Caco-2 (cell line): ENCODE measurements at regions not wholly inside any gene's neighbourhood (a gene's known extent, or its start where the extent isn't known, plus 50 kb on each side); places are given as distances from the start of the nearest gene placed in this dataset.

Experiments
- BruUV-seq: library from RNA; stranded (reverse); fragments of 400-500 nt; replicated peaks from 2 replicates; lab custom pipeline; 2021; lab: Mats Ljungman, UMichigan
- CTCF ChIA-PET: fragments of 300-600 bp; sonication (Branson Sonifier 250); formaldehyde crosslinking; loops from one replicate; lab custom pipeline; 2022; ENCODE audit warnings: antibody characterized with exemption; lab: Charles Lee
- POLR2A ChIA-PET: fragments of 300-600 bp; sonication (Branson Sonifier 250); formaldehyde crosslinking; loops from one replicate; lab custom pipeline; 2022; ENCODE audit warnings: antibody characterized with exemption; lab: Charles Lee
- DNase-seq, 2 experiments: peaks; one replicate each; pipeline versions ENCODE4 v3.0.0 to v3.0.0-alpha.2; 2020 to 2022
- H3K27me3 ChIP-seq: replicated peaks from 2 replicates; pipeline ENCODE4 v1.6.0; 2011; ENCODE audit warnings: low read length; ENCODE audit not compliant: control insufficient read depth, insufficient read depth
- H3K36me3 ChIP-seq: 2 replicates; pipeline ENCODE4 v1.5.1; 2011; ENCODE audit warnings: low read length; ENCODE audit not compliant: control insufficient read depth, insufficient read depth
- H3K4me1 ChIP-seq: fragments of 250-450 bp; sonication (Bioruptor Pico); 2 replicates; pipeline ENCODE4 v1.5.1; 2020; ENCODE audit warnings: mild to moderate bottlenecking
- H3K4me3 ChIP-seq: 2 replicates; pipeline ENCODE4 v1.5.1; 2011; ENCODE audit warnings: low read depth, mild to moderate bottlenecking, control low read depth, low read length
- H3K9me3 ChIP-seq: fragments of 250-450 bp; sonication (Bioruptor Pico); 2 replicates; pipeline ENCODE4 v1.5.1; 2020; ENCODE audit warnings: mild to moderate bottlenecking, moderate library complexity
- H3K27ac Mint-ChIP-seq: one replicate; pipeline ENCODE4 v1.8.0; 2022; ENCODE audit warnings: mixed read lengths; ENCODE audit not compliant: unreplicated experiment
- H3K27me3 Mint-ChIP-seq: one replicate; pipeline ENCODE4 v1.8.0; 2022; ENCODE audit warnings: mixed read lengths; ENCODE audit not compliant: insufficient read depth, unreplicated experiment
- H3K36me3 Mint-ChIP-seq: one replicate; pipeline ENCODE4 v1.8.0; 2022; ENCODE audit warnings: mild to moderate bottlenecking, mixed read lengths; ENCODE audit not compliant: insufficient read depth, unreplicated experiment
- H3K4me1 Mint-ChIP-seq: one replicate; pipeline ENCODE4 v1.8.0; 2022; ENCODE audit warnings: low read depth, mixed read lengths; ENCODE audit not compliant: unreplicated experiment
- H3K4me3 Mint-ChIP-seq: one replicate; pipeline ENCODE4 v1.8.0; 2022; ENCODE audit warnings: mild to moderate bottlenecking, moderate library complexity, mixed read lengths; ENCODE audit not compliant: unreplicated experiment
- H3K9me3 Mint-ChIP-seq: one replicate; pipeline ENCODE4 v1.8.0; 2022; ENCODE audit warnings: mixed read lengths; ENCODE audit not compliant: unreplicated experiment
- CTCF ChIP-seq, 2 experiments: fragments of 200-600 bp in 1 of 2; IDR thresholded peaks; 1 replicate in 1 of 2; 2 replicates in 1 of 2; pipeline versions ENCODE4 v1.5.1 to v1.8.0; 2011 to 2022; ENCODE audit warnings: antibody characterized with exemption in 1 of 2, control low read depth in 1 of 2, inconsistent platforms in 1 of 2, low read depth in 1 of 2, low read length in 1 of 2, mild to moderate bottlenecking in 1 of 2, moderate library complexity in 1 of 2; ENCODE audit not compliant: insufficient read depth in 1 of 2, severe bottlenecking in 1 of 2, unreplicated experiment in 1 of 2
- intact Hi-C: fragments of 100-400 bp; cut with micrococcal nuclease; formaldehyde crosslinking; loops from one replicate; pipeline ENCODE4 v1.10.0; 2022; ENCODE audit not compliant: unreplicated experiment

- Mint-ChIP-seq H3K36me3 (no peaks in the 10 kb centered on the region), H3K27ac (no peak overlapping the region), H3K4me3 (no peak overlapping the region), H3K9me3 (peaks cover 8% of the 10 kb centered on the region), H3K27me3 (peaks cover 13% of the 10 kb centered on the region), H3K4me1 (no peaks in the 10 kb centered on the region)
- Histone ChIP-seq H3K4me1 (no peaks in the 10 kb centered on the region), H3K27me3 (no peaks in the 10 kb centered on the region), H3K36me3 (no peaks in the 10 kb centered on the region), H3K9me3 (no peaks in the 10 kb centered on the region), H3K4me3 (no peak overlapping the region)
- TF ChIP-seq CTCF (IDR thresholded peaks at IDR 0.05; ENCODE audit: insufficient read depth in 1 of 2, low read depth in 1 of 2, low read length in 1 of 2, severe bottlenecking in 1 of 2, unreplicated experiment in 1 of 2): no peak
- CTCF ChIA-PET: interaction anchor here (0.6 kb wide), 1 partner anchor 287 kb away, joined by 3 read pairs; no protein-coding TSS in a partner anchor
- no TSS peak for BruUV-seq
- no peak for DNase-seq
- POLR2A ChIA-PET: no interaction called here
- intact Hi-C loops: no loop called here
Observed at GRCh38 chr2:65826567-65826966, 394.2 kb upstream of the SPRED2 start.

- no peak overlapping the region for H3K4me3 ChIP-seq
- CTCF ChIA-PET: no interaction called here
- H3K36me3 ChIP-seq: no peaks in the 10 kb centered on the region
- Mint-ChIP-seq H3K9me3 (peaks cover 8% of the 10 kb centered on the region), H3K27me3 (peaks cover 9% of the 10 kb centered on the region), H3K4me1 (no peaks in the 10 kb centered on the region), H3K27ac (no peak overlapping the region), H3K4me3 (no peak overlapping the region), H3K36me3 (no peaks in the 10 kb centered on the region)
- intact Hi-C loops: no loop called here
- H3K27me3 ChIP-seq: no peaks in the 10 kb centered on the region
- no peaks in the 10 kb centered on the region for H3K4me1 ChIP-seq
- TF ChIP-seq CTCF (IDR thresholded peaks at IDR 0.05; ENCODE audit: insufficient read depth in 1 of 2, low read depth in 1 of 2, low read length in 1 of 2, severe bottlenecking in 1 of 2, unreplicated experiment in 1 of 2): no peak
- H3K9me3 ChIP-seq: no peaks in the 10 kb centered on the region
- no peak for DNase-seq
- POLR2A ChIA-PET: no interaction called here
- BruUV-seq: no TSS peak
Observed at GRCh38 chr2:65823511-65823910, 391.1 kb upstream of the SPRED2 start.

GRCh38 chr2:65820454-65820853 lies 388.1 kb upstream of the SPRED2 start:
- no TSS peak for BruUV-seq
- Mint-ChIP-seq H3K27me3 (peaks cover 5% of the 10 kb centered on the region), H3K9me3 (peaks cover 8% of the 10 kb centered on the region), H3K4me1 (no peaks in the 10 kb centered on the region), H3K36me3 (no peaks in the 10 kb centered on the region), H3K27ac (no peak overlapping the region), H3K4me3 (no peak overlapping the region)
- ChIA-PET POLR2A (no interaction called here), CTCF (no interaction called here)
- DNase-seq: no peak
- Histone ChIP-seq H3K4me3 (no peak overlapping the region), H3K27me3 (no peaks in the 10 kb centered on the region), H3K9me3 (no peaks in the 10 kb centered on the region), H3K4me1 (no peaks in the 10 kb centered on the region), H3K36me3 (no peaks in the 10 kb centered on the region)
- intact Hi-C loops: no loop called here
- no peak for TF ChIP-seq CTCF (IDR thresholded peaks at IDR 0.05; ENCODE audit: insufficient read depth in 1 of 2, low read depth in 1 of 2, low read length in 1 of 2, severe bottlenecking in 1 of 2, unreplicated experiment in 1 of 2)
